HEK293 (cell line): ENCODE measurements at regions not wholly inside any gene's neighbourhood (a gene's known extent, or its start where the extent isn't known, plus 50 kb on each side); places are given as distances from the start of the nearest gene placed in this dataset.

Experiments used
- CTCF ChIA-PET: fragments of 350-600 bp; formaldehyde crosslinking; extraction: SDS; loops from one replicate; lab custom pipeline; 2021; ENCODE audit warnings: antibody characterized with exemption; lab: Yijun Ruan, JAX
- POLR2A ChIA-PET: fragments of 300-600 bp; formaldehyde crosslinking; extraction: SDS; loops from one replicate; lab custom pipeline; 2020; ENCODE audit warnings: antibody characterized with exemption, inconsistent platforms; lab: Yijun Ruan, JAX
- H3K27ac ChIP-seq: fragments of 200-500 bp; sonication (Bioruptor generic); 2 replicates; pipeline ENCODE4 v1.5.1; 2014; ENCODE audit warnings: low read depth, low read length, control low read depth, inconsistent platforms; ENCODE audit errors: extremely low read depth
- H3K36me3 ChIP-seq, 2 experiments: fragments of 200-500 bp in 1 of 2; sonication (Bioruptor generic) in 1 of 2; 1 replicate in 1 of 2; 2 replicates in 1 of 2; pipeline ENCODE4 v1.5.1; 2014 to 2017; ENCODE audit warnings: inconsistent platforms in 2 of 2, low read length in 2 of 2; ENCODE audit not compliant: control insufficient read depth in 2 of 2, insufficient read depth in 1 of 2
- H3K4me1 ChIP-seq: fragments of 200-500 bp; sonication (Bioruptor generic); 2 replicates; pipeline ENCODE4 v1.5.1; 2014; ENCODE audit warnings: mild to moderate bottlenecking, low read length, inconsistent platforms; ENCODE audit not compliant: control insufficient read depth, insufficient read depth
- H3K4me3 ChIP-seq: 2 replicates; pipeline ENCODE4 v1.5.1; 2011; ENCODE audit warnings: low read depth, mild to moderate bottlenecking, control low read depth, low read length, moderate library complexity
- H3K9me3 ChIP-seq: fragments of 200-500 bp; sonication (Bioruptor generic); 2 replicates; pipeline ENCODE4 v1.5.1; 2014; ENCODE audit warnings: low read depth, low read length, inconsistent platforms; ENCODE audit not compliant: control insufficient read depth, insufficient read depth
- KLF10 ChIP-seq: fragments of 450-650 bp; IDR thresholded peaks from 2 replicates; pipeline ENCODE4 v1.5.1; 2018; ENCODE audit warnings: missing biosample characterization, mild to moderate bottlenecking, missing genetic modification characterization
- ZFP69B ChIP-seq: fragments of 450-650 bp; formaldehyde crosslinking; IDR thresholded peaks from 2 replicates; pipeline ENCODE4 v1.5.1; 2016; ENCODE audit warnings: missing biosample characterization, missing genetic modification characterization
- ZIC2 ChIP-seq: fragments of 450-650 bp; formaldehyde crosslinking; IDR thresholded peaks from 2 replicates; pipeline ENCODE4 v1.5.1; 2016; ENCODE audit warnings: missing biosample characterization, missing genetic modification characterization
- ZNF138 ChIP-seq: fragments of 450-650 bp; formaldehyde crosslinking; IDR thresholded peaks from 2 replicates; pipeline ENCODE4 v1.5.1; 2016; ENCODE audit warnings: missing biosample characterization, missing genetic modification characterization, borderline replicate concordance
- ZNF140 ChIP-seq: fragments of 450-650 bp; formaldehyde crosslinking; IDR thresholded peaks from 2 replicates; pipeline ENCODE4 v1.5.1; 2016; ENCODE audit warnings: missing biosample characterization, missing genetic modification characterization
- ZNF184 ChIP-seq: fragments of 450-650 bp; IDR thresholded peaks from 2 replicates; pipeline ENCODE4 v1.5.1; 2018; ENCODE audit warnings: missing biosample characterization, mild to moderate bottlenecking, missing genetic modification characterization
- ZNF394 ChIP-seq: fragments of 450-650 bp; formaldehyde crosslinking; IDR thresholded peaks from 2 replicates; pipeline ENCODE4 v1.5.1; 2016; ENCODE audit warnings: missing biosample characterization, missing genetic modification characterization, mild to moderate bottlenecking, moderate library complexity, borderline replicate concordance
- ZNF48 ChIP-seq: fragments of 450-650 bp; formaldehyde crosslinking; IDR thresholded peaks from 2 replicates; pipeline ENCODE4 v1.5.1; 2016; ENCODE audit warnings: missing biosample characterization, missing genetic modification characterization
- ZNF514 ChIP-seq: fragments of 450-650 bp; formaldehyde crosslinking; IDR thresholded peaks from 2 replicates; pipeline ENCODE4 v1.5.1; 2016; ENCODE audit warnings: missing biosample characterization, missing genetic modification characterization
- ZNF549 ChIP-seq: fragments of 450-650 bp; IDR thresholded peaks from 2 replicates; pipeline ENCODE4 v1.5.1; 2018; ENCODE audit warnings: missing biosample characterization, missing genetic modification characterization, mild to moderate bottlenecking, inconsistent platforms, moderate library complexity
- ZNF555 ChIP-seq: fragments of 450-650 bp; formaldehyde crosslinking; conservative IDR thresholded peaks from 2 replicates; pipeline ENCODE4 v1.5.1; 2017; ENCODE audit warnings: missing biosample characterization, mild to moderate bottlenecking, missing genetic modification characterization, inconsistent platforms
- ZNF768 ChIP-seq: fragments of 450-650 bp; formaldehyde crosslinking; IDR thresholded peaks from 2 replicates; pipeline ENCODE4 v1.5.1; 2018; ENCODE audit warnings: missing biosample characterization, mild to moderate bottlenecking, missing genetic modification characterization
- ZSCAN23 ChIP-seq: fragments of 450-650 bp; formaldehyde crosslinking; IDR thresholded peaks from 2 replicates; pipeline ENCODE4 v1.5.1; 2016; ENCODE audit warnings: missing biosample characterization, missing genetic modification characterization
- TF ChIP-seq, protein P1 (sequence below): fragments of 450-650 bp; formaldehyde crosslinking; IDR thresholded peaks from 2 replicates; pipeline ENCODE4 v1.5.1; 2016; ENCODE audit warnings: missing biosample characterization, missing genetic modification characterization
- TF ChIP-seq, protein P2 (sequence below): fragments of 450-650 bp; formaldehyde crosslinking; IDR thresholded peaks from 2 replicates; pipeline ENCODE4 v1.5.1; 2016; ENCODE audit warnings: missing biosample characterization, missing genetic modification characterization, borderline replicate concordance
- TF ChIP-seq, protein P3 (sequence below): fragments of 450-650 bp; formaldehyde crosslinking; IDR thresholded peaks from 2 replicates; pipeline ENCODE4 v1.5.1; 2016; ENCODE audit warnings: missing biosample characterization, missing genetic modification characterization
- TF ChIP-seq, protein P4 (sequence below): fragments of 450-650 bp; formaldehyde crosslinking; IDR thresholded peaks from 2 replicates; pipeline ENCODE4 v1.5.1; 2016; ENCODE audit warnings: missing biosample characterization, missing genetic modification characterization
- TF ChIP-seq, protein P5 (sequence below): fragments of 450-650 bp; IDR thresholded peaks from 2 replicates; pipeline ENCODE4 v1.5.1; 2018; ENCODE audit warnings: missing biosample characterization, missing genetic modification characterization
- TF ChIP-seq, protein P6 (sequence below): fragments of 450-650 bp; formaldehyde crosslinking; IDR thresholded peaks from 2 replicates; pipeline ENCODE4 v1.5.1; 2016; ENCODE audit warnings: missing biosample characterization, missing genetic modification characterization

DNA sequence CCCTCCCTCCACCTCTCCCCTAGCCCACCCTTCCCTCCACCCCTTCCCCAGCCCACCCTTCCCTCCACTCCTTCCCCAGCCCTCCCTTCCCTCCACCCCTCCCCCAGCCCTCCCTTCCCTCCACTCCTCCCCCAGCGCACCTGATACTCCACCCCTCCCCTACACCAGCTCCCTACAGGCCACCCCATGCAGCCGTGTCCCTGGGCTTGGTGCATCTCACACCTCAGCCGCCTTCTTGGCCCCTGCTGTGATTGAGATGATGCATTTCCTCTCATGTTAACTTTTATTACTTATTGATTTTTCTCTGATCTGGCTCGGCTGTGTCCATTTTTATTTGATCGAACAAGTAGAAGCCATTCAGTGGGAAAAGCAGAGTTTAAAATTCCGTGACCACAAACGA, 243.8 kb downstream of the MATN1 start:
- H3K4me1 ChIP-seq, result no peaks in the 10 kb centered on the region
- CTCF ChIA-PET, result no interaction called here
- H3K27ac ChIP-seq, result no peak overlapping the region
- H3K36me3 ChIP-seq, result no peaks in the 10 kb centered on the region
- no peaks in the 10 kb centered on the region for H3K9me3 ChIP-seq
- H3K4me3 ChIP-seq, result no peak overlapping the region
- TF ChIP-seq ZNF549 (tag by site-specific recombination) (no peak), ZIC2 (tag by site-specific recombination) (0 out of 2 replicates have a peak, but pooled peaks have one; percentile 23), ZNF184 (tag by site-specific recombination) (no peak)
- TF ChIP-seq, all 188 proteins: peak for 1
- POLR2A ChIA-PET, result no interaction called here

DNA sequence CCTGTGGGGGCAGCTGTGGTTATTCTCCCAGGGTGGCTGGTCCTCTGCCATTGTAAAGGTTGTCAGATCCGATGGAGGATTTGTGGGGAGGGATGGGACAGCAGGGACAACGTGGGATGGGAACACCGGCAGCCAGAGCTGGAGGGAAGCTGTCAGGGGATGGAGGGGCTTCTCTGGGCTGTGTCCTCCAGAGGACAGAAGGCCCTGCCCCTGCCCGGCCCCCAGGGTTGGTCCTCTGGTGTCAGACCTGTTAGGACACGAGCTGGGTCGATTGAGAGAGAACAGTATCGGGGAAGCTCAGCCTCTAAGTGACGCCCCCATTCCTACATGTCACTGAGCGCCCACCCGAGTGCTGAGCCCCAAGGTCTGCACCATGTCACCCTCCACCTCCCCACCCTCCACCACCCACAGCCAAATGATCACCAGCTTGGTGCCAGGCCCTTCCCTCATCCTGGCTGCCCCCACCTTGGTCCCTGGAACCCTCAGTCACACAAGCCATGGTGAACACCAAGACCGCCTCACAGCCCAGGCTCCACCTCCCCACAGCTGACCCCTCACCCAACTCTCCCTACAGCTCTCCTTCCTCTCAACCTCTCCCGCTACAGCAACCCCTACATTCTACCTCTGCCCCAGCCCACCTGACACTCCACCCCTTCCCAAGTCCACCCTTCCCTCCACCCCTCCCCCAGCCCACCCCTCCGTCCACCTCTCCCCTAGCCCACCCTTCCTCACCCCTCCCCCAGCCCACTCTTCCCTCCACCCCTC, 244.4 kb downstream of the MATN1 start:
- Histone ChIP-seq H3K4me1 (no peaks in the 10 kb centered on the region), H3K36me3 (no peaks in the 10 kb centered on the region), H3K9me3 (no peaks in the 10 kb centered on the region), H3K4me3 (no peak overlapping the region), H3K27ac (no peak overlapping the region)
- POLR2A ChIA-PET, result no interaction called here
- CTCF ChIA-PET, result no interaction called here
- TF ChIP-seq ZNF514 (tag by site-specific recombination) (no peak), ZNF394 (no peak), KLF10 (tag by site-specific recombination) (no peak), ZNF549 (tag by site-specific recombination) (no peak)
- TF ChIP-seq, protein P1, sequence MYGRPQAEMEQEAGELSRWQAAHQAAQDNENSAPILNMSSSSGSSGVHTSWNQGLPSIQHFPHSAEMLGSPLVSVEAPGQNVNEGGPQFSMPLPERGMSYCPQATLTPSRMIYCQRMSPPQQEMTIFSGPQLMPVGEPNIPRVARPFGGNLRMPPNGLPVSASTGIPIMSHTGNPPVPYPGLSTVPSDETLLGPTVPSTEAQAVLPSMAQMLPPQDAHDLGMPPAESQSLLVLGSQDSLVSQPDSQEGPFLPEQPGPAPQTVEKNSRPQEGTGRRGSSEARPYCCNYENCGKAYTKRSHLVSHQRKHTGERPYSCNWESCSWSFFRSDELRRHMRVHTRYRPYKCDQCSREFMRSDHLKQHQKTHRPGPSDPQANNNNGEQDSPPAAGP (tag by site-specific recombination), result no peak

DNA sequence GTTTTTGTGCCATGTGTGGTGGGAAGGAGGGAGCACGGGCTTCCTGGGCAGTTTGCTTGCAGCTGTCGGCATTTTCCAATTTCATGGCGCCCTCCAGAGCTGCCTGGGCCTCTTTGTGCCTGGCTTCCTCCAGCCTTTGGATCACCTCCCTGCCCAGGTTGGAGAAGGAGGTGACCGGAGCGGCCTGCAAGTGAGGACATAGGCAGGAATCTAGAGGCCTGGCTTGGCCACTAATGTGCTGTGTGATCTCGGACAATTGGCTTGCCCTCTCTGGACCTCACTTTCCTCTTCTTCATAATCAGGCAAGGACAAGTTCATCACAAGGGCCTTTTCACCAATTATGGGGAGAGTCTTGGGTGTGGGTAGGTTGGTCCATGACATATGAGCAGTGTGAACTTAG, 245.1 kb downstream of the MATN1 start:
- Histone ChIP-seq H3K4me1 (no peaks in the 10 kb centered on the region), H3K4me3 (no peak overlapping the region)
- POLR2A ChIA-PET, result no interaction called here
- TF ChIP-seq ZFP69B (tag by site-specific recombination), result no peak
- TF ChIP-seq ZNF768 (tag by site-specific recombination), result 0 out of 2 replicates have a peak, but pooled peaks have one; percentile 29
- TF ChIP-seq, all 188 proteins: peak for 1
- H3K36me3 ChIP-seq, result no peaks in the 10 kb centered on the region
- H3K9me3 ChIP-seq, result no peaks in the 10 kb centered on the region
- CTCF ChIA-PET, result no interaction called here
- H3K27ac ChIP-seq, result no peak overlapping the region

DNA sequence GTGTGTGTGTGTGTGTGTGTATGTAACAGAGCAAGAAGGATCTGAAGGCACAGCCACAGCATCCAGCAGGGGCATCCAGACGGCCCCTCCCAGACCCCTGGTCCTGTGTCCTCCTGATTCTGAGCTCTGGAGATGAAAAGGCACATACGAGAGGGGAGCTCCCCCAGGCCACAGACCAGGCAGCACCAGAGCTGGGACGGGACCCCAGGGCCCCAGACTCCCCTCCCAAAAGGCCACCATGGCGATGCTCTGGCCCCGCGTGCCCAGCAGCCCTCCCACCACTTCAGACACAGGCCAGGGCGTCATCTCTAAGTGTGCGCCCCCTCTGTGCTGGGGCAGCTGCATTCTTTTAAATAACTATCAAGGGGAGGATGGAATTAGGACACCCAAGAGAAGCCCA, 245.8 kb downstream of the MATN1 start:
- H3K4me1 ChIP-seq, result no peaks in the 10 kb centered on the region
- POLR2A ChIA-PET, result no interaction called here
- CTCF ChIA-PET, result no interaction called here
- H3K27ac ChIP-seq, result no peak overlapping the region
- H3K36me3 ChIP-seq, result no peaks in the 10 kb centered on the region
- H3K4me3 ChIP-seq, result no peak overlapping the region
- no peaks in the 10 kb centered on the region for H3K9me3 ChIP-seq
- TF ChIP-seq, protein P2, sequence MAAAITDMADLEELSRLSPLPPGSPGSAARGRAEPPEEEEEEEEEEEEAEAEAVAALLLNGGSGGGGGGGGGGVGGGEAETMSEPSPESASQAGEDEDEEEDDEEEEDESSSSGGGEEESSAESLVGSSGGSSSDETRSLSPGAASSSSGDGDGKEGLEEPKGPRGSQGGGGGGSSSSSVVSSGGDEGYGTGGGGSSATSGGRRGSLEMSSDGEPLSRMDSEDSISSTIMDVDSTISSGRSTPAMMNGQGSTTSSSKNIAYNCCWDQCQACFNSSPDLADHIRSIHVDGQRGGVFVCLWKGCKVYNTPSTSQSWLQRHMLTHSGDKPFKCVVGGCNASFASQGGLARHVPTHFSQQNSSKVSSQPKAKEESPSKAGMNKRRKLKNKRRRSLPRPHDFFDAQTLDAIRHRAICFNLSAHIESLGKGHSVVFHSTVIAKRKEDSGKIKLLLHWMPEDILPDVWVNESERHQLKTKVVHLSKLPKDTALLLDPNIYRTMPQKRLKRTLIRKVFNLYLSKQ (tag by site-specific recombination), result no peak
- TF ChIP-seq, protein P3, sequence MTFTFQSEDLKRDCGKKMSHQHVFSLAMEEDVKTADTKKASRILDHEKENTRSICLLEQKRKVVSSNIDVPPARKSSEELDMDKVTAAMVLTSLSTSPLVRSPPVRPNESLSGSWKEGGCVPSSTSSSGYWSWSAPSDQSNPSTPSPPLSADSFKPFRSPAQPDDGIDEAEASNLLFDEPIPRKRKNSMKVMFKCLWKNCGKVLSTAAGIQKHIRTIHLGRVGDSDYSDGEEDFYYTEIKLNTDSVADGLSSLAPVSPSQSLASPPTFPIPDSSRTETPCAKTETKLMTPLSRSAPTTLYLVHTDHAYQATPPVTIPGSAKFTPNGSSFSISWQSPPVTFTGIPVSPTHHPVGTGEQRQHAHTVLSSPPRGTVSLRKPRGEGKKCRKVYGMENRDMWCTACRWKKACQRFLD (tag by site-specific recombination), result no peak
- TF ChIP-seq ZSCAN23 (tag by site-specific recombination) (no peak), ZNF138 (tag by site-specific recombination) (no peak), ZNF48 (tag by site-specific recombination) (no peak), ZNF140 (tag by site-specific recombination) (no peak), ZNF555 (tag by site-specific recombination) (no peak)
- TF ChIP-seq, protein P4, sequence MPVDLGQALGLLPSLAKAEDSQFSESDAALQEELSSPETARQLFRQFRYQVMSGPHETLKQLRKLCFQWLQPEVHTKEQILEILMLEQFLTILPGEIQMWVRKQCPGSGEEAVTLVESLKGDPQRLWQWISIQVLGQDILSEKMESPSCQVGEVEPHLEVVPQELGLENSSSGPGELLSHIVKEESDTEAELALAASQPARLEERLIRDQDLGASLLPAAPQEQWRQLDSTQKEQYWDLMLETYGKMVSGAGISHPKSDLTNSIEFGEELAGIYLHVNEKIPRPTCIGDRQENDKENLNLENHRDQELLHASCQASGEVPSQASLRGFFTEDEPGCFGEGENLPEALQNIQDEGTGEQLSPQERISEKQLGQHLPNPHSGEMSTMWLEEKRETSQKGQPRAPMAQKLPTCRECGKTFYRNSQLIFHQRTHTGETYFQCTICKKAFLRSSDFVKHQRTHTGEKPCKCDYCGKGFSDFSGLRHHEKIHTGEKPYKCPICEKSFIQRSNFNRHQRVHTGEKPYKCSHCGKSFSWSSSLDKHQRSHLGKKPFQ (tag by site-specific recombination), result no peak
- TF ChIP-seq, protein P5, sequence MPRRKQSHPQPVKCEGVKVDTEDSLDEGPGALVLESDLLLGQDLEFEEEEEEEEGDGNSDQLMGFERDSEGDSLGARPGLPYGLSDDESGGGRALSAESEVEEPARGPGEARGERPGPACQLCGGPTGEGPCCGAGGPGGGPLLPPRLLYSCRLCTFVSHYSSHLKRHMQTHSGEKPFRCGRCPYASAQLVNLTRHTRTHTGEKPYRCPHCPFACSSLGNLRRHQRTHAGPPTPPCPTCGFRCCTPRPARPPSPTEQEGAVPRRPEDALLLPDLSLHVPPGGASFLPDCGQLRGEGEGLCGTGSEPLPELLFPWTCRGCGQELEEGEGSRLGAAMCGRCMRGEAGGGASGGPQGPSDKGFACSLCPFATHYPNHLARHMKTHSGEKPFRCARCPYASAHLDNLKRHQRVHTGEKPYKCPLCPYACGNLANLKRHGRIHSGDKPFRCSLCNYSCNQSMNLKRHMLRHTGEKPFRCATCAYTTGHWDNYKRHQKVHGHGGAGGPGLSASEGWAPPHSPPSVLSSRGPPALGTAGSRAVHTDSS (tag by site-specific recombination), result no peak
- TF ChIP-seq, protein P6, sequence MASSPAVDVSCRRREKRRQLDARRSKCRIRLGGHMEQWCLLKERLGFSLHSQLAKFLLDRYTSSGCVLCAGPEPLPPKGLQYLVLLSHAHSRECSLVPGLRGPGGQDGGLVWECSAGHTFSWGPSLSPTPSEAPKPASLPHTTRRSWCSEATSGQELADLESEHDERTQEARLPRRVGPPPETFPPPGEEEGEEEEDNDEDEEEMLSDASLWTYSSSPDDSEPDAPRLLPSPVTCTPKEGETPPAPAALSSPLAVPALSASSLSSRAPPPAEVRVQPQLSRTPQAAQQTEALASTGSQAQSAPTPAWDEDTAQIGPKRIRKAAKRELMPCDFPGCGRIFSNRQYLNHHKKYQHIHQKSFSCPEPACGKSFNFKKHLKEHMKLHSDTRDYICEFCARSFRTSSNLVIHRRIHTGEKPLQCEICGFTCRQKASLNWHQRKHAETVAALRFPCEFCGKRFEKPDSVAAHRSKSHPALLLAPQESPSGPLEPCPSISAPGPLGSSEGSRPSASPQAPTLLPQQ (tag by site-specific recombination), result no peak
